DND-41 (cell line): ENCODE measurements at regions not wholly inside any gene's neighbourhood (a gene's known extent, or its start where the extent isn't known, plus 50 kb on each side); places are given as distances from the start of the nearest gene placed in this dataset.
"Not testable (repeated sequence)": the region's sequence is repeated elsewhere in the genome, so short reads cannot be mapped to it uniquely, and the experiment has no call there.

Experiments
- CTCF ChIP-seq: IDR thresholded peaks from 2 replicates; pipeline ENCODE4 v1.5.1; 2012; ENCODE audit warnings: borderline replicate concordance, low read length, moderate library complexity, mild to moderate bottlenecking; ENCODE audit not compliant: poor library complexity, severe bottlenecking; ENCODE audit errors: extremely low read depth
- EZH2 ChIP-seq: IDR thresholded peaks from 3 replicates; pipeline ENCODE4 v1.6.1; 2012; ENCODE audit warnings: borderline replicate concordance, low read depth, mild to moderate bottlenecking, moderate library complexity, low read length, inconsistent platforms; ENCODE audit not compliant: severe bottlenecking

- not testable (repeated sequence) for TF ChIP-seq CTCF, EZH2
Observed at GRCh38 chr5:163874912-163875311, 369.5 kb downstream of the MAT2B start.
